Liver (tissue), 8 donors: ENCODE measurements at regions not wholly inside any gene's neighbourhood (a gene's known extent, or its start where the extent isn't known, plus 50 kb on each side); places are given as distances from the start of the nearest gene placed in this dataset.

Source experiments
- DNase-seq: peaks from one replicate; pipeline ENCODE4 v3.0.0-alpha.2; 2017; ENCODE audit warnings: low spot score
- H3K27ac ChIP-seq, 2 donors: one replicate each; pipeline ENCODE4 v1.7.0; 2013; ENCODE audit warnings: inconsistent platforms in 2 of 2, low read length in 2 of 2, control low read depth in 1 of 2, low read depth in 1 of 2, mild to moderate bottlenecking in 1 of 2
- H3K27me3 ChIP-seq, 4 donors: one replicate each; pipeline versions ENCODE4 v1.6.1 to v1.7.0; 2013; ENCODE audit warnings: low read length in 3 of 4, inconsistent platforms in 1 of 4, mild to moderate bottlenecking in 1 of 4, moderate library complexity in 1 of 4; ENCODE audit not compliant: control insufficient read depth in 4 of 4, insufficient read depth in 4 of 4
- H3K36me3 ChIP-seq, 4 donors: one replicate each; pipeline versions ENCODE4 v1.6.1 to v1.7.0; 2013; ENCODE audit warnings: low read length in 3 of 4, mild to moderate bottlenecking in 3 of 4, low read depth in 1 of 4, moderate library complexity in 1 of 4; ENCODE audit not compliant: control insufficient read depth in 4 of 4, insufficient read depth in 3 of 4
- H3K4me1 ChIP-seq, 4 donors: one replicate each; pipeline versions ENCODE4 v1.6.1 to v1.7.0; 2013; ENCODE audit warnings: low read length in 3 of 4, mild to moderate bottlenecking in 3 of 4, moderate library complexity in 1 of 4; ENCODE audit not compliant: control insufficient read depth in 4 of 4, insufficient read depth in 4 of 4
- H3K4me3 ChIP-seq, 3 donors: one replicate each; pipeline versions ENCODE4 v1.6.1 to v1.7.0; 2013; ENCODE audit warnings: low read length in 3 of 3, control low read depth in 1 of 3, low read depth in 1 of 3, mild to moderate bottlenecking in 1 of 3
- H3K9ac ChIP-seq, 2 donors: one replicate each; pipeline ENCODE4 v1.7.0; 2013; ENCODE audit warnings: low read length in 2 of 2, mild to moderate bottlenecking in 2 of 2, moderate library complexity in 2 of 2, control low read depth in 1 of 2, low read depth in 1 of 2
- H3K9me3 ChIP-seq, 4 donors: one replicate each; pipeline versions ENCODE4 v1.6.1 to v1.7.0; 2013; ENCODE audit warnings: low read length in 3 of 4; ENCODE audit not compliant: control insufficient read depth in 4 of 4
- EGR1 ChIP-seq, 2 donors: IDR thresholded peaks; 2 replicates each; pipeline ENCODE4 v1.6.1; 2016 to 2018; ENCODE audit warnings: antibody characterized with exemption in 2 of 2, low read depth in 2 of 2
- FOXA1 ChIP-seq: IDR thresholded peaks from 2 replicates; pipeline ENCODE4 v1.6.1; 2016; ENCODE audit warnings: antibody characterized with exemption
- FOXA2 ChIP-seq: IDR thresholded peaks from 2 replicates; pipeline ENCODE4 v1.6.1; 2016; ENCODE audit warnings: antibody characterized with exemption
- GABPA ChIP-seq, 2 donors: IDR thresholded peaks in 1 of 2; conservative IDR thresholded peaks in 1 of 2; 2 replicates each; pipeline ENCODE4 v1.6.1; 2016; ENCODE audit warnings: antibody characterized with exemption in 2 of 2, mild to moderate bottlenecking in 1 of 2, moderate library complexity in 1 of 2
- HNF4A ChIP-seq, 2 donors: conservative IDR thresholded peaks; 2 replicates each; pipeline ENCODE4 v1.6.1; 2016; ENCODE audit warnings: antibody characterized with exemption in 2 of 2, mild to moderate bottlenecking in 2 of 2
- HNF4G ChIP-seq: IDR thresholded peaks from 2 replicates; pipeline ENCODE4 v1.6.1; 2016; ENCODE audit warnings: antibody characterized with exemption
- JUND ChIP-seq, 2 donors: IDR thresholded peaks; 2 replicates each; pipeline ENCODE4 v1.6.1; 2016; ENCODE audit warnings: antibody characterized with exemption in 2 of 2
- NR2F2 ChIP-seq: IDR thresholded peaks from 2 replicates; pipeline ENCODE4 v1.6.1; 2016; ENCODE audit warnings: antibody characterized with exemption
- RXRA ChIP-seq, 2 donors: IDR thresholded peaks; 2 replicates each; pipeline ENCODE4 v1.6.1; 2017 to 2018; ENCODE audit warnings: antibody characterized with exemption in 2 of 2, mild to moderate bottlenecking in 1 of 2
- TAF1 ChIP-seq: conservative IDR thresholded peaks from 2 replicates; pipeline ENCODE4 v1.6.1; 2016; ENCODE audit warnings: antibody characterized with exemption, mild to moderate bottlenecking
- WGBS: extraction: QIAGEN DNeasy Blood & Tissue Kit; methylation state at CpG from one replicate; pipeline ENCODE4 v1.1.7; 2013; 5-methylcytosine and 5-hydroxymethylcytosine counted together
- TF ChIP-seq, protein P1 (sequence below): IDR thresholded peaks from 2 replicates; pipeline ENCODE4 v1.6.1; 2016; ENCODE audit warnings: antibody characterized with exemption
- TF ChIP-seq, protein P2 (sequence below): fragments of 150-350 bp; IDR thresholded peaks from 2 replicates; pipeline ENCODE4 v1.5.1; 2017; ENCODE audit warnings: improper control_type of control experiment, low read depth, low read length; ENCODE audit not compliant: missing input control
- TF ChIP-seq, protein P3 (sequence below): IDR thresholded peaks from 2 replicates; pipeline ENCODE4 v1.6.1; 2016; ENCODE audit warnings: antibody characterized with exemption
- TF ChIP-seq, protein P4 (sequence below): IDR thresholded peaks from 2 replicates; pipeline ENCODE4 v1.6.1; 2016; ENCODE audit warnings: antibody characterized with exemption, mild to moderate bottlenecking
- TF ChIP-seq, protein P5 (sequence below): IDR thresholded peaks from 2 replicates; pipeline ENCODE4 v1.6.1; 2016; ENCODE audit warnings: antibody characterized with exemption
- donor health status: healthy.
- donor health status: healthy.
- donor health status: healthy.
- donor health status: healthy.
- donor health status: healthy.

DNA sequence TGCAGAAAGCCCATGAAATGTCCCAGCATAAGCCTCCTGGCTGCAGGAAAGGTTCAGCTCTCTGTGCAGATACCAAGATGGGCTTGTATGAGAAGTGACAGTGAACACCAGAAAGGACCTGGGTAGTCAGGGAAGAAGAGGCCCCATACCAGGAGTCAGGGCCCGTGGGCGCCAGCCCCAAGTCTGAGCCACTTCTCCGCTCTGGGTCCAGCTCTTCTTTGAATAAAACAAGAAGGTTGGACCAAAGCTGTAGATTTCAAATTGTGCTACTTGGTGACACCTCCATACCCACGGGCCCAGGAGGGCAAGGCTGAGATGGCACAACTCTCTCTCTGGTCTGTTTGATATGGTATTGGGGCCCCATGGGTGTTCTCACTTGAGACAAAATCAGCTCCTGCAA is 261.5 kb downstream of the UACA start:
- DNase-seq, result no peak
- H3K27ac ChIP-seq, result no peak overlapping the region
- no peak overlapping the region for H3K9ac ChIP-seq
- no peaks in the 10 kb centered on the region for H3K9me3 ChIP-seq
- no peak for TF ChIP-seq FOXA2
- TF ChIP-seq, protein P1, sequence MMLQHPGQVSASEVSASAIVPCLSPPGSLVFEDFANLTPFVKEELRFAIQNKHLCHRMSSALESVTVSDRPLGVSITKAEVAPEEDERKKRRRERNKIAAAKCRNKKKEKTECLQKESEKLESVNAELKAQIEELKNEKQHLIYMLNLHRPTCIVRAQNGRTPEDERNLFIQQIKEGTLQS, result no peak
- TF ChIP-seq HNF4A (conservative IDR thresholded peaks at IDR 0.05), result no peak
- no peak for TF ChIP-seq EGR1 (IDR thresholded peaks at IDR 0.05; ENCODE audit: low read depth in 2 of 2)
- TF ChIP-seq, protein P2, sequence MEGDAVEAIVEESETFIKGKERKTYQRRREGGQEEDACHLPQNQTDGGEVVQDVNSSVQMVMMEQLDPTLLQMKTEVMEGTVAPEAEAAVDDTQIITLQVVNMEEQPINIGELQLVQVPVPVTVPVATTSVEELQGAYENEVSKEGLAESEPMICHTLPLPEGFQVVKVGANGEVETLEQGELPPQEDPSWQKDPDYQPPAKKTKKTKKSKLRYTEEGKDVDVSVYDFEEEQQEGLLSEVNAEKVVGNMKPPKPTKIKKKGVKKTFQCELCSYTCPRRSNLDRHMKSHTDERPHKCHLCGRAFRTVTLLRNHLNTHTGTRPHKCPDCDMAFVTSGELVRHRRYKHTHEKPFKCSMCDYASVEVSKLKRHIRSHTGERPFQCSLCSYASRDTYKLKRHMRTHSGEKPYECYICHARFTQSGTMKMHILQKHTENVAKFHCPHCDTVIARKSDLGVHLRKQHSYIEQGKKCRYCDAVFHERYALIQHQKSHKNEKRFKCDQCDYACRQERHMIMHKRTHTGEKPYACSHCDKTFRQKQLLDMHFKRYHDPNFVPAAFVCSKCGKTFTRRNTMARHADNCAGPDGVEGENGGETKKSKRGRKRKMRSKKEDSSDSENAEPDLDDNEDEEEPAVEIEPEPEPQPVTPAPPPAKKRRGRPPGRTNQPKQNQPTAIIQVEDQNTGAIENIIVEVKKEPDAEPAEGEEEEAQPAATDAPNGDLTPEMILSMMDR, result no peak
- TF ChIP-seq, protein P3, sequence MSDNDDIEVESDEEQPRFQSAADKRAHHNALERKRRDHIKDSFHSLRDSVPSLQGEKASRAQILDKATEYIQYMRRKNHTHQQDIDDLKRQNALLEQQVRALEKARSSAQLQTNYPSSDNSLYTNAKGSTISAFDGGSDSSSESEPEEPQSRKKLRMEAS, result no peak
- no peak for TF ChIP-seq JUND (IDR thresholded peaks at IDR 0.05)
- TF ChIP-seq NR2F2, result no peak
- TF ChIP-seq, protein P4, sequence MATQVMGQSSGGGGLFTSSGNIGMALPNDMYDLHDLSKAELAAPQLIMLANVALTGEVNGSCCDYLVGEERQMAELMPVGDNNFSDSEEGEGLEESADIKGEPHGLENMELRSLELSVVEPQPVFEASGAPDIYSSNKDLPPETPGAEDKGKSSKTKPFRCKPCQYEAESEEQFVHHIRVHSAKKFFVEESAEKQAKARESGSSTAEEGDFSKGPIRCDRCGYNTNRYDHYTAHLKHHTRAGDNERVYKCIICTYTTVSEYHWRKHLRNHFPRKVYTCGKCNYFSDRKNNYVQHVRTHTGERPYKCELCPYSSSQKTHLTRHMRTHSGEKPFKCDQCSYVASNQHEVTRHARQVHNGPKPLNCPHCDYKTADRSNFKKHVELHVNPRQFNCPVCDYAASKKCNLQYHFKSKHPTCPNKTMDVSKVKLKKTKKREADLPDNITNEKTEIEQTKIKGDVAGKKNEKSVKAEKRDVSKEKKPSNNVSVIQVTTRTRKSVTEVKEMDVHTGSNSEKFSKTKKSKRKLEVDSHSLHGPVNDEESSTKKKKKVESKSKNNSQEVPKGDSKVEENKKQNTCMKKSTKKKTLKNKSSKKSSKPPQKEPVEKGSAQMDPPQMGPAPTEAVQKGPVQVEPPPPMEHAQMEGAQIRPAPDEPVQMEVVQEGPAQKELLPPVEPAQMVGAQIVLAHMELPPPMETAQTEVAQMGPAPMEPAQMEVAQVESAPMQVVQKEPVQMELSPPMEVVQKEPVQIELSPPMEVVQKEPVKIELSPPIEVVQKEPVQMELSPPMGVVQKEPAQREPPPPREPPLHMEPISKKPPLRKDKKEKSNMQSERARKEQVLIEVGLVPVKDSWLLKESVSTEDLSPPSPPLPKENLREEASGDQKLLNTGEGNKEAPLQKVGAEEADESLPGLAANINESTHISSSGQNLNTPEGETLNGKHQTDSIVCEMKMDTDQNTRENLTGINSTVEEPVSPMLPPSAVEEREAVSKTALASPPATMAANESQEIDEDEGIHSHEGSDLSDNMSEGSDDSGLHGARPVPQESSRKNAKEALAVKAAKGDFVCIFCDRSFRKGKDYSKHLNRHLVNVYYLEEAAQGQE, result no peak
- no peak for TF ChIP-seq RXRA (IDR thresholded peaks at IDR 0.05)
- peaks cover 0 to 14% (median under 1%) of the 10 kb centered on the region in 4 donors for H3K4me1 ChIP-seq
- no peak overlapping the region for H3K4me3 ChIP-seq
- H3K36me3 ChIP-seq, result no peaks in the 10 kb centered on the region
- H3K27me3 ChIP-seq, result no peaks in the 10 kb centered on the region
- WGBS, result 92% methylated on average over 4 of the region's 4 CpGs

DNA sequence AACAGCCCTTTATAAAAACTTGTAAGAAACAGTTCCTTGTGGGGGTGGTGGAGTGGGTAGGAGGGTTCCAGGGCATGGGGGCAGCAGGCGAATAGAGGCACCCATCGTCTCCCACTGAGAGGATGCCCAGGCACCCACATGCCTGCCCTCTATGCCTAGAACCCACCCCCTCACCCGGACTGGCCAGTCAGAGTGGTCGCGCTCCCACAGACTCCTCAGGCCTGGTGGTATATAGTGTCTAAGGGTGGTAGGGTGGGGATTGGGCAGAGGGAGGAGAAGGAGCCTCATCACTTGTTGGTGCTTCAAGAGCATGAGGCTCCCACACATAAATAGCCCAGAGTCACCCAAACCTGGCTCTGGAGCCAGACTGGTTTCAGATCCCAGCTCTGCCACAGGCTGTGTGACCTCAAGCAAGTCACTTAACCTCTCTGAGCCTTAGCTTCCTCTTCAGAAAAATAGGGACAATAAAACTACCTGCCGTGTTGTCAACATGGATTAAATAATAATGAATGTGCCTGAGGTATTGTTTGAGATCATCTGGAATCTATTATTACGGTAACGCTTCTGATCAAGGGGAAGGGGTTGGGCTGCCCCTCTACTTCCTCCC is 262.1 kb downstream of the UACA start:
- Histone ChIP-seq H3K9ac (no peak overlapping the region), H3K27me3 (no peaks in the 10 kb centered on the region), H3K4me1 (peaks cover 0 to 14% (median under 1%) of the 10 kb centered on the region in 4 donors), H3K36me3 (no peaks in the 10 kb centered on the region), H3K27ac (no peak overlapping the region), H3K4me3 (no peak overlapping the region), H3K9me3 (no peaks in the 10 kb centered on the region)
- no peak for DNase-seq
- 88% methylated on average over 8 of the region's 8 CpGs for WGBS
- TF ChIP-seq, protein P3, result no peak
- TF ChIP-seq HNF4G (no peak), JUND (IDR thresholded peaks at IDR 0.05) (no peak), TAF1 (no peak), FOXA1 (no peak), GABPA (IDR thresholded peaks at IDR 0.05 in 1 of 2, conservative IDR thresholded peaks at IDR 0.05 in 1 of 2) (no peak), HNF4A (conservative IDR thresholded peaks at IDR 0.05) (no peak)
- TF ChIP-seq, protein P5, sequence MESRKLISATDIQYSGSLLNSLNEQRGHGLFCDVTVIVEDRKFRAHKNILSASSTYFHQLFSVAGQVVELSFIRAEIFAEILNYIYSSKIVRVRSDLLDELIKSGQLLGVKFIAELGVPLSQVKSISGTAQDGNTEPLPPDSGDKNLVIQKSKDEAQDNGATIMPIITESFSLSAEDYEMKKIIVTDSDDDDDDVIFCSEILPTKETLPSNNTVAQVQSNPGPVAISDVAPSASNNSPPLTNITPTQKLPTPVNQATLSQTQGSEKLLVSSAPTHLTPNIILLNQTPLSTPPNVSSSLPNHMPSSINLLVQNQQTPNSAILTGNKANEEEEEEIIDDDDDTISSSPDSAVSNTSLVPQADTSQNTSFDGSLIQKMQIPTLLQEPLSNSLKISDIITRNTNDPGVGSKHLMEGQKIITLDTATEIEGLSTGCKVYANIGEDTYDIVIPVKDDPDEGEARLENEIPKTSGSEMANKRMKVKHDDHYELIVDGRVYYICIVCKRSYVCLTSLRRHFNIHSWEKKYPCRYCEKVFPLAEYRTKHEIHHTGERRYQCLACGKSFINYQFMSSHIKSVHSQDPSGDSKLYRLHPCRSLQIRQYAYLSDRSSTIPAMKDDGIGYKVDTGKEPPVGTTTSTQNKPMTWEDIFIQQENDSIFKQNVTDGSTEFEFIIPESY, result no peak
